ENCODE measurements at regions not wholly inside any gene's neighbourhood (a gene's known extent, or its start where the extent isn't known, plus 50 kb on each side); places are given as distances from the start of the nearest gene placed in this dataset.
"Not testable (repeated sequence)": the region's sequence is repeated elsewhere in the genome, so short reads cannot be mapped to it uniquely, and the experiment has no call there.

DNA sequence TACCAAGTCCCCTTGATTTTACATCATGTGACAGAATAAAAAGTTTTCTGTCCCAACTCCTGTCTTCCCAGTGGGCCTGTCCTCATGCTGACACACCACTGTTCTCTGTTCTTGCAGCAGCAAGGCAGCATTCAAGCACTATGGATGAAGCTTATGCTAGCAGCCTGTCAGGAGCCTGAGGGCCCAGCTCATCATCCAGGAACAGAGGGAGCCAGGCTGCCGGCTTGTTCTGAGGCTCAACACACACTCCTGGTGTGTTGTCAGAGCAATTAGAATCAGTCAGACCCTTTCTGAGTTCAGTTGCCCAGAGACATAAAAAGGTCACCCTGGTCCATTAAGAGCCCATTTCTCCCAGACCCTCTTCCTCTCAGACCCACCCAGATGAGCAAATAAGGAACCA is 282.9 kb downstream of the SEC16B start:
- Histone ChIP-seq H2AFZ (ENCODE audit: low read length) (no peak overlapping the region), H3K27ac (ENCODE audit: low read depth, low read length, poor library complexity, severe bottlenecking) (no peak overlapping the region), H3K9me3 (ENCODE audit: low read length) (no peaks in the 10 kb centered on the region), H3K4me2 (ENCODE audit: low read length) (no peak overlapping the region), H4K20me1 (ENCODE audit: insufficient read depth, low read length) (no peaks in the 10 kb centered on the region), H3K79me2 (ENCODE audit: insufficient read depth, low read depth, low read length) (no peaks in the 10 kb centered on the region), H3K4me3 (ENCODE audit: low read depth, low read length, poor library complexity, severe bottlenecking) (no peak overlapping the region), H3K9me2 (ENCODE audit: insufficient read depth, low read length) (no peaks in the 10 kb centered on the region), H3K4me1 (ENCODE audit: insufficient read depth, low read length, poor library complexity, severe bottlenecking) (no peaks in the 10 kb centered on the region), H3K36me3 (ENCODE audit: insufficient read depth, low read length) (no peaks in the 10 kb centered on the region)
- intact Hi-C loops (cut with micrococcal nuclease; ENCODE audit: unreplicated experiment) = no loop called here
- POLR2A ChIA-PET = no interaction called here
- no peak for DNase-seq (ENCODE audit: low spot score)
- TF ChIP-seq EZH2phosphoT487 (IDR thresholded peaks at IDR 0.05; ENCODE audit: borderline replicate concordance, low read depth, low read length) = no peak
- TF ChIP-seq, protein P1, sequence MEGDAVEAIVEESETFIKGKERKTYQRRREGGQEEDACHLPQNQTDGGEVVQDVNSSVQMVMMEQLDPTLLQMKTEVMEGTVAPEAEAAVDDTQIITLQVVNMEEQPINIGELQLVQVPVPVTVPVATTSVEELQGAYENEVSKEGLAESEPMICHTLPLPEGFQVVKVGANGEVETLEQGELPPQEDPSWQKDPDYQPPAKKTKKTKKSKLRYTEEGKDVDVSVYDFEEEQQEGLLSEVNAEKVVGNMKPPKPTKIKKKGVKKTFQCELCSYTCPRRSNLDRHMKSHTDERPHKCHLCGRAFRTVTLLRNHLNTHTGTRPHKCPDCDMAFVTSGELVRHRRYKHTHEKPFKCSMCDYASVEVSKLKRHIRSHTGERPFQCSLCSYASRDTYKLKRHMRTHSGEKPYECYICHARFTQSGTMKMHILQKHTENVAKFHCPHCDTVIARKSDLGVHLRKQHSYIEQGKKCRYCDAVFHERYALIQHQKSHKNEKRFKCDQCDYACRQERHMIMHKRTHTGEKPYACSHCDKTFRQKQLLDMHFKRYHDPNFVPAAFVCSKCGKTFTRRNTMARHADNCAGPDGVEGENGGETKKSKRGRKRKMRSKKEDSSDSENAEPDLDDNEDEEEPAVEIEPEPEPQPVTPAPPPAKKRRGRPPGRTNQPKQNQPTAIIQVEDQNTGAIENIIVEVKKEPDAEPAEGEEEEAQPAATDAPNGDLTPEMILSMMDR (conservative IDR thresholded peaks at IDR 0.05; ENCODE audit: low read length) = no peak
- CTCF ChIA-PET (ENCODE audit: unreplicated experiment) = no interaction called here
- BruUV-seq (replicated peaks) = no TSS peak

DNA sequence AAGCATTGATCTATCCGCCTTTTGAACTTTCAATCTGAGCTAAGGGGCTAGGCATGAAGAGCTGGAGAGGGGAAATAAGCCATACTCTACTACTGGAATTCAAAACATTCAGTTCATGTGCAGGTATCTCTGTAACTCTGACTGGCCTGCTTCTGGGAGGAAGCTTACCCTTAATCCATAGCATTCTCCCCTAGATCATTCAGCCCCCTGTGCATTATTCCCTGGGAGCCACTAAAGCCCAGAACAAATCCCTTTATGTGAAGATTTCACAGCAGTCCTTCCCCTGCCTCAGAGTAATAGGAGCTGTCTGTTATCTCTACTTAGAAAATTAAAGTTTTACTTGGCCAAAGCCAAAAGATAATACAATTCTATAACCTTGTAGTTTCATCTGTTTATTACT is 300.7 kb downstream of the SEC16B start:
- Histone ChIP-seq H3K36me3 (ENCODE audit: insufficient read depth, low read length) (no peaks in the 10 kb centered on the region), H4K20me1 (ENCODE audit: insufficient read depth, low read length) (no peaks in the 10 kb centered on the region), H3K4me1 (ENCODE audit: insufficient read depth, low read length, poor library complexity, severe bottlenecking) (no peaks in the 10 kb centered on the region), H3K9me3 (ENCODE audit: low read length) (no peaks in the 10 kb centered on the region), H3K4me3 (ENCODE audit: low read depth, low read length, poor library complexity, severe bottlenecking) (no peak overlapping the region), H3K27ac (ENCODE audit: low read depth, low read length, poor library complexity, severe bottlenecking) (no peak overlapping the region), H3K4me2 (ENCODE audit: low read length) (no peak overlapping the region), H3K79me2 (ENCODE audit: insufficient read depth, low read depth, low read length) (no peaks in the 10 kb centered on the region), H3K9me2 (ENCODE audit: insufficient read depth, low read length) (no peaks in the 10 kb centered on the region), H2AFZ (ENCODE audit: low read length) (no peak overlapping the region)
- ChIA-PET CTCF (ENCODE audit: unreplicated experiment) (no interaction called here), POLR2A (interaction anchor here (1.5 kb wide), 1 partner anchor 13 kb away, joined by 4 read pairs; no protein-coding TSS in a partner anchor)
- TF ChIP-seq, protein P1 (conservative IDR thresholded peaks at IDR 0.05; ENCODE audit: low read length) = no peak
- no peak for TF ChIP-seq EZH2phosphoT487 (IDR thresholded peaks at IDR 0.05; ENCODE audit: borderline replicate concordance, low read depth, low read length)
- BruUV-seq (replicated peaks) = no TSS peak
- no peak for DNase-seq (ENCODE audit: low spot score)
- intact Hi-C loops (cut with micrococcal nuclease; ENCODE audit: unreplicated experiment) = no loop called here

DNA sequence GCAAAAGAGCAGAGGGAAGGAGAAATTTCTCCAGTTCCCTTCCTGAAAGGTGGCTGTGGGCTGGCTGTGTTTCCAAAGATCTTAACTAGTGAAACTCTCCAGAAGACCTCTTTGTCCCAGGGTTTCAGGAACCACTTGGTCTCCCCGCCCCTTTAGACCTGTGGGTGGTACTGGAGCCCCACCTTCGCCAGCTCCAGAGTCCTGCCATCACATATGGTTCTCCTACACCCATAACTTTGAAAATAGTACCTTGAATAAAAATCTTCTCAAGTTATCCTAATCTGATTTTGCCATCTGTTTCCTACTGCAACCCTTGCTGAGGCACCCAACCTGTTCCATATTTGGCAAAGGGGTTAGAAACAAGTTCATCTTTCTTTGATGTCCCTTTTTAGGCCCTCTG is 303.9 kb downstream of the SEC16B start:
- no TSS peak for BruUV-seq (replicated peaks)
- no peaks in the 10 kb centered on the region for H3K9me2 ChIP-seq (ENCODE audit: insufficient read depth, low read length)
- POLR2A ChIA-PET = no interaction called here

DNA sequence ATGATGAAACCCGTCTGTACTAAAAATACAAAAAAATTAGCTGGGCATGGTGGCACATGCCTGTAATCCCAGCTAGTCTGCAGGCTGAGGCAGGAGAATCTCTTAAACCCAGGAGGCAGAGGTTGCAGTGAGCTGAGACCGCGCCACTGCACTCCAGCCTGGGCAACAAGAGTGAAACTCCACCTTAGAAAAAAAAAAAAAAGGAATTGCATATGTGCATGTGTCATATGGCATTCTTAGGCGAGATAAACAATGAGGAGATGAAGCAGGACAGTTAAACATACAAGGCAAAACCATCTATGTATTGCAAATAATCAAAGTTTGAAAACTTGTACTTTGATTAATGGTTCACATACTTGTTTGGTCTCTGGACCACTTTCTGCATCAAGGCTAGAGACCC is 305.1 kb downstream of the SEC16B start:
- CTCF ChIA-PET (ENCODE audit: unreplicated experiment); H3K9me3 ChIP-seq (ENCODE audit: low read length); H3K4me3 ChIP-seq (ENCODE audit: low read depth, low read length, poor library complexity, severe bottlenecking); H3K9me2 ChIP-seq (ENCODE audit: insufficient read depth, low read length); H3K79me2 ChIP-seq (ENCODE audit: insufficient read depth, low read depth, low read length); DNase-seq (ENCODE audit: low spot score); POLR2A ChIA-PET; H3K4me2 ChIP-seq (ENCODE audit: low read length); intact Hi-C loops (cut with micrococcal nuclease; ENCODE audit: unreplicated experiment); H3K4me1 ChIP-seq (ENCODE audit: insufficient read depth, low read length, poor library complexity, severe bottlenecking); BruUV-seq (replicated peaks); H3K27ac ChIP-seq (ENCODE audit: low read depth, low read length, poor library complexity, severe bottlenecking); H4K20me1 ChIP-seq (ENCODE audit: insufficient read depth, low read length); H3K36me3 ChIP-seq (ENCODE audit: insufficient read depth, low read length); H2AFZ ChIP-seq (ENCODE audit: low read length): not testable (repeated sequence)

More for the DNA sequence above, 303.9 kb downstream of the SEC16B start:
- Histone ChIP-seq H3K4me1 (ENCODE audit: insufficient read depth, low read length, poor library complexity, severe bottlenecking) (no peaks in the 10 kb centered on the region), H3K4me3 (ENCODE audit: low read depth, low read length, poor library complexity, severe bottlenecking) (no peak overlapping the region), H3K4me2 (ENCODE audit: low read length) (no peak overlapping the region), H3K27ac (ENCODE audit: low read depth, low read length, poor library complexity, severe bottlenecking) (no peak overlapping the region), H3K9me3 (ENCODE audit: low read length) (no peaks in the 10 kb centered on the region), H3K36me3 (ENCODE audit: insufficient read depth, low read length) (no peaks in the 10 kb centered on the region), H3K79me2 (ENCODE audit: insufficient read depth, low read depth, low read length) (no peaks in the 10 kb centered on the region), H2AFZ (ENCODE audit: low read length) (no peak overlapping the region), H4K20me1 (ENCODE audit: insufficient read depth, low read length) (no peaks in the 10 kb centered on the region)
- CTCF ChIA-PET (ENCODE audit: unreplicated experiment) = no interaction called here
- no peak for DNase-seq (ENCODE audit: low spot score)
- intact Hi-C loops (cut with micrococcal nuclease; ENCODE audit: unreplicated experiment) = no loop called here
- TF ChIP-seq, protein P1 (conservative IDR thresholded peaks at IDR 0.05; ENCODE audit: low read length) = no peak
- no peak for TF ChIP-seq EZH2phosphoT487 (IDR thresholded peaks at IDR 0.05; ENCODE audit: borderline replicate concordance, low read depth, low read length)

Data from OCI-LY7 (cell line).